Keratinocyte (primary cell): ENCODE measurements at regions not wholly inside any gene's neighbourhood (a gene's known extent, or its start where the extent isn't known, plus 50 kb on each side); places are given as distances from the start of the nearest gene placed in this dataset.

ENCODE experiments used
- DNase-seq: peaks from one replicate; pipeline ENCODE4 v3.0.0-alpha.2; 2011; ENCODE audit warnings: low read depth, missing footprints, low spot score
- FAIRE-seq: peaks from 2 replicates; lab custom pipeline; 2011; peaks lifted over from hg19 to GRCh38; lab: Jason Lieb, UNC
- H2AFZ ChIP-seq: 2 replicates; pipeline ENCODE4 v1.6.0; 2012; ENCODE audit warnings: low read length, control low read depth, inconsistent platforms; ENCODE audit not compliant: control insufficient read depth
- H3K27ac ChIP-seq: 2 replicates; pipeline ENCODE4 v1.5.1; 2011; ENCODE audit warnings: low read length; ENCODE audit not compliant: control insufficient read depth, insufficient read depth
- H3K27me3 ChIP-seq: 3 replicates; pipeline ENCODE4 v1.6.0; 2011; ENCODE audit warnings: low read length; ENCODE audit not compliant: control insufficient read depth, insufficient read depth; ENCODE audit errors: extremely low read depth
- H3K36me3 ChIP-seq, 2 experiments: 2 replicates in 1 of 2; 3 replicates in 1 of 2; pipeline ENCODE4 v1.5.1; 2011; ENCODE audit warnings: low read length in 2 of 2, mild to moderate bottlenecking in 1 of 2; ENCODE audit not compliant: control insufficient read depth in 2 of 2, insufficient read depth in 2 of 2; ENCODE audit errors: extremely low read depth in 1 of 2
- H3K4me1 ChIP-seq: 3 replicates; pipeline ENCODE4 v1.5.1; 2011; ENCODE audit warnings: low read length; ENCODE audit not compliant: control insufficient read depth, insufficient read depth; ENCODE audit errors: extremely low read depth
- H3K4me2 ChIP-seq: 3 replicates; pipeline ENCODE4 v1.6.0; 2011; ENCODE audit warnings: low read depth, low read length; ENCODE audit not compliant: control insufficient read depth, insufficient read depth; ENCODE audit errors: extremely low read depth
- H3K4me3 ChIP-seq, 3 experiments: fragments of 200-600 bp in 1 of 3; sonication (generic) in 1 of 3; 2 replicates in 2 of 3; 3 replicates in 1 of 3; pipeline ENCODE4 v1.5.1; 2011 to 2016; ENCODE audit warnings: low read length in 3 of 3, mild to moderate bottlenecking in 3 of 3, control low read depth in 2 of 3, inconsistent platforms in 1 of 3, low read depth in 1 of 3, mixed read lengths in 1 of 3, mixed run types in 1 of 3, moderate library complexity in 1 of 3; ENCODE audit not compliant: control insufficient read depth in 2 of 3, insufficient read depth in 2 of 3; ENCODE audit errors: extremely low read depth in 1 of 3
- H3K79me2 ChIP-seq: 2 replicates; pipeline ENCODE4 v1.6.0; 2012; ENCODE audit warnings: low read length; ENCODE audit not compliant: control insufficient read depth, insufficient read depth
- H3K9ac ChIP-seq: 3 replicates; pipeline ENCODE4 v1.6.0; 2011; ENCODE audit warnings: low read length; ENCODE audit not compliant: control insufficient read depth, insufficient read depth; ENCODE audit errors: extremely low read depth
- H3K9me1 ChIP-seq: 3 replicates; pipeline ENCODE4 v1.6.0; 2011; ENCODE audit warnings: low read length; ENCODE audit not compliant: control insufficient read depth, insufficient read depth; ENCODE audit errors: extremely low read depth
- H3K9me3 ChIP-seq: 2 replicates; pipeline ENCODE4 v1.5.1; 2012; ENCODE audit warnings: low read depth, low read length; ENCODE audit not compliant: control insufficient read depth
- H4K20me1 ChIP-seq: 3 replicates; pipeline ENCODE4 v1.6.0; 2011; ENCODE audit warnings: low read length; ENCODE audit not compliant: control insufficient read depth, insufficient read depth; ENCODE audit errors: extremely low read depth
- EZH2 ChIP-seq: IDR thresholded peaks from one replicate; pipeline ENCODE4 v1.6.1; 2012; ENCODE audit warnings: inconsistent platforms, mild to moderate bottlenecking, low read length, moderate library complexity
- dilution Hi-C: fragments of 300-500 bp; cut with MboI; formaldehyde crosslinking; loops from one replicate; pipeline ENCODE4 v1.7.0; 2020; ENCODE audit warnings: low sequenced_read_pairs; ENCODE audit not compliant: extremely low pct_ligation_motif_present
- TF ChIP-seq, protein P1 (sequence below), 3 experiments: IDR thresholded peaks in 1 of 3; conservative IDR thresholded peaks in 1 of 3; optimal IDR thresholded peaks in 1 of 3; 2 replicates in 2 of 3; 3 replicates in 1 of 3; pipeline versions ENCODE3 to v1.5.1; 2011; ENCODE audit warnings: low read length in 3 of 3, mild to moderate bottlenecking in 3 of 3, moderate library complexity in 2 of 3, control low read depth in 1 of 3, inconsistent platforms in 1 of 3; ENCODE audit not compliant: insufficient read depth in 2 of 3; ENCODE audit errors: extremely low read depth in 1 of 3

DNA sequence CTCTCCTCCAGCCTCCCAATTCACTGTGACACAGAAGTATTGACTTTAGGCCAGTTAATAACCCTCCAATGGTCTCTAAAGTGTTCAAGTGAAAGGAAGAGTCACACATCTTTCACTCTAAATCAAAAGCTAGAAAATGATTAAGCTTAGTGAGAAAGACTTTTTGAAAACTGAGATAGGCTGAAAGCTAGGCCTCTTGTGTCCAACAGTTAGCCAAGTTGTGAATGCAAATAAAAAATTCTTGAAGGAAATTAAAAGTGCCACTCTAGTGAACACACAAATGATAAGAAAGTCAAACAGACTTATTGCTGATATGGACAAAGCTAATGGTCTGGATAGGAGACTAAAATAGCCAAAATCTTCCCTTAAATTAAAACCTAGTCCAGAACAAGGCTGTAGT lies 687.2 kb downstream of the TRIML1 start:
- Histone ChIP-seq H3K27me3 (no peaks in the 10 kb centered on the region), H4K20me1 (no peaks in the 10 kb centered on the region), H3K9ac (no peak overlapping the region), H3K4me2 (no peak overlapping the region), H3K79me2 (no peaks in the 10 kb centered on the region), H3K9me3 (peaks cover 13% of the 10 kb centered on the region), H3K4me3 (no peak overlapping the region), H3K4me1 (no peaks in the 10 kb centered on the region), H3K9me1 (no peaks in the 10 kb centered on the region), H3K36me3 (no peaks in the 10 kb centered on the region), H2AFZ (no peak overlapping the region), H3K27ac (no peak overlapping the region)
- DNase-seq = no peak
- no peak for FAIRE-seq
- no peak for TF ChIP-seq EZH2
- TF ChIP-seq, protein P1, sequence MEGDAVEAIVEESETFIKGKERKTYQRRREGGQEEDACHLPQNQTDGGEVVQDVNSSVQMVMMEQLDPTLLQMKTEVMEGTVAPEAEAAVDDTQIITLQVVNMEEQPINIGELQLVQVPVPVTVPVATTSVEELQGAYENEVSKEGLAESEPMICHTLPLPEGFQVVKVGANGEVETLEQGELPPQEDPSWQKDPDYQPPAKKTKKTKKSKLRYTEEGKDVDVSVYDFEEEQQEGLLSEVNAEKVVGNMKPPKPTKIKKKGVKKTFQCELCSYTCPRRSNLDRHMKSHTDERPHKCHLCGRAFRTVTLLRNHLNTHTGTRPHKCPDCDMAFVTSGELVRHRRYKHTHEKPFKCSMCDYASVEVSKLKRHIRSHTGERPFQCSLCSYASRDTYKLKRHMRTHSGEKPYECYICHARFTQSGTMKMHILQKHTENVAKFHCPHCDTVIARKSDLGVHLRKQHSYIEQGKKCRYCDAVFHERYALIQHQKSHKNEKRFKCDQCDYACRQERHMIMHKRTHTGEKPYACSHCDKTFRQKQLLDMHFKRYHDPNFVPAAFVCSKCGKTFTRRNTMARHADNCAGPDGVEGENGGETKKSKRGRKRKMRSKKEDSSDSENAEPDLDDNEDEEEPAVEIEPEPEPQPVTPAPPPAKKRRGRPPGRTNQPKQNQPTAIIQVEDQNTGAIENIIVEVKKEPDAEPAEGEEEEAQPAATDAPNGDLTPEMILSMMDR (optimal IDR thresholded peaks at IDR 0.05 in 1 of 3, IDR thresholded peaks at IDR 0.05 in 1 of 3, conservative IDR thresholded peaks at IDR 0.05 in 1 of 3; ENCODE audit: extremely low read depth in 1 of 3, insufficient read depth in 2 of 3, low read length in 3 of 3) = no peak
- dilution Hi-C loops = no loop called here

DNA sequence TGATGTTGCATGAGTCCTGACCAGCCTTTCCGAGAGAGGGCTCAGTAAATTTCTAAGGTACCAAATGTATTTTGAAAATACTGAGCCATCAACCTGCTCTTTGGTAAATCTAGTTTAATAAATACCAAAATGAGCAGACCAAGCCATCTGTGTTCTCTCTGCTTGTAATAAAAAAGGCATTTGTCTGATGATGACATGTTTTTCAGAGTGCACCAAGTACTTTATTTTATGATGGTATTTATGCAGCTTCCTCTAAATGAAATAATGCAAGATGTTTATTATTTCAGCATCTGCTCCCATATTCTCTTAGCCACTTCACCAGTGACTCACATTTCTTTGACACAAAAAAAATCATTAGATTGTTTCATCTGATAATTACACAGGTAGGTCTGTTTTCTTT lies 700.5 kb downstream of the TRIML1 start:
- Histone ChIP-seq H2AFZ (no peak overlapping the region), H3K4me3 (no peak overlapping the region), H3K27me3 (no peaks in the 10 kb centered on the region), H4K20me1 (no peaks in the 10 kb centered on the region), H3K36me3 (no peaks in the 10 kb centered on the region), H3K4me1 (no peaks in the 10 kb centered on the region), H3K4me2 (no peak overlapping the region), H3K79me2 (no peaks in the 10 kb centered on the region), H3K9ac (no peak overlapping the region), H3K9me1 (no peaks in the 10 kb centered on the region), H3K9me3 (no peaks in the 10 kb centered on the region), H3K27ac (no peak overlapping the region)
- FAIRE-seq = no peak
- no peak for TF ChIP-seq EZH2
- TF ChIP-seq, protein P1 (optimal IDR thresholded peaks at IDR 0.05 in 1 of 3, IDR thresholded peaks at IDR 0.05 in 1 of 3, conservative IDR thresholded peaks at IDR 0.05 in 1 of 3; ENCODE audit: extremely low read depth in 1 of 3, insufficient read depth in 2 of 3, low read length in 3 of 3) = no peak
- dilution Hi-C loops = no loop called here
- no peak for DNase-seq
